WI38 (cell line): ENCODE measurements at regions not wholly inside any gene's neighbourhood (a gene's known extent, or its start where the extent isn't known, plus 50 kb on each side); places are given as distances from the start of the nearest gene placed in this dataset.

Experiments
- H3K4me3 ChIP-seq: 2 replicates; pipeline ENCODE4 v1.5.1; 2011; ENCODE audit warnings: low read depth, mild to moderate bottlenecking, control low read depth, low read length
- CTCF ChIP-seq: IDR thresholded peaks from 2 replicates; pipeline ENCODE4 v1.5.1; 2012; ENCODE audit warnings: low read depth, mild to moderate bottlenecking, control low read depth, low read length

- TF ChIP-seq CTCF: no peak
- H3K4me3 ChIP-seq: peak overlapping the region; percentile 15
Observed at GRCh38 chr2:105644174-105644980, 100.3 kb upstream of the NCK2 start.

- H3K4me3 ChIP-seq: peak overlapping the region; percentile 15
Observed at GRCh38 chr2:105643405-105644173, 101.1 kb upstream of the NCK2 start.

GRCh38 chr2:105641389-105641811 is 103.3 kb upstream of the NCK2 start:
- no peak overlapping the region for H3K4me3 ChIP-seq
- TF ChIP-seq CTCF: no peak

More at GRCh38 chr2:105643405-105644173, 101.1 kb upstream of the NCK2 start:
- TF ChIP-seq CTCF: no peak

- H3K4me3 ChIP-seq: no peak overlapping the region
- no peak for TF ChIP-seq CTCF
Observed at GRCh38 chr2:105640246-105640645, 104.5 kb upstream of the NCK2 start.

GRCh38 chr2:105636109-105636740 is 108.5 kb upstream of the NCK2 start:
- no peak for TF ChIP-seq CTCF
- H3K4me3 ChIP-seq: no peak overlapping the region

GRCh38 chr2:105635564-105635963 is 109.1 kb upstream of the NCK2 start:
- H3K4me3 ChIP-seq: no peak overlapping the region
- TF ChIP-seq CTCF: no peak
